GM12873 (cell line): ENCODE measurements at regions not wholly inside any gene's neighbourhood (a gene's known extent, or its start where the extent isn't known, plus 50 kb on each side); places are given as distances from the start of the nearest gene placed in this dataset.

Source experiments
- TF ChIP-seq, protein P1 (sequence below): IDR thresholded peaks from 2 replicates; pipeline ENCODE4 v1.5.1; 2012; ENCODE audit warnings: low read depth, mild to moderate bottlenecking, moderate library complexity, low read length, control low read depth; ENCODE audit not compliant: insufficient read depth; ENCODE audit errors: missing control alignments

DNA sequence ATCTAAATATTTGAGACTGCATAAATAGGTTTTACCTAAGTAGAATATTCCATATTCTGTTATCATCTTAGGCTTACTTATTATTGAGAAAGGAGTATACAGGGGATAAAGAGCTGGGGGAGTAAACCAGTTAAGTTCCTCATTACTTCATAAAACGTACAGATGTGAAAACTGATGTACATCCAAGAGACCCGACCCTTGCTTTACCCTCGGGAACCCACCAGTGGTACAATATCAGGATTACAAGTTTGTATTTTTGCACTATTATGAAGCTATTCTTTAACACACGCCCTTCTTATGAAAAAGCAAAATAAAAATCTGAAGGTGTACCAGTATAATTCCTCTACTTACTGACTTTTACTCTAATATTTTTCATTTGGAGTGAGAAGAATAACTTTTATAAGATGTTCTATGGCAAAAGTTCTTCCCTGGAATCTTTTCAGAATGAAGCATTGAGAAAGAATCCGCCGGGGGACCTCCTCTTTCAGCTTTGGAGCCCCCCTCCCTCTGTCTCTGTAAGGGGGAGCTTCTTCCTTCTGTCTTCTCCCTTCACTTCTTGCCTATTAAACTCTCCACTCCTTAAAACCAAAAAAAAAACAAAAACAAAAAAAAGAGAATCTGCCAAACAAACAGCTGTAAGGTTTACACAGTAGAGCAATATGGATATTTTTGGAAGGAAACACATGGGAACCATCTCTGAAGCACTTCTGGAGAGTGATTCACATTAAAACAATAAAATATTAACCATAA is 550.0 kb downstream of the TNS3 start:
- TF ChIP-seq, protein P1, sequence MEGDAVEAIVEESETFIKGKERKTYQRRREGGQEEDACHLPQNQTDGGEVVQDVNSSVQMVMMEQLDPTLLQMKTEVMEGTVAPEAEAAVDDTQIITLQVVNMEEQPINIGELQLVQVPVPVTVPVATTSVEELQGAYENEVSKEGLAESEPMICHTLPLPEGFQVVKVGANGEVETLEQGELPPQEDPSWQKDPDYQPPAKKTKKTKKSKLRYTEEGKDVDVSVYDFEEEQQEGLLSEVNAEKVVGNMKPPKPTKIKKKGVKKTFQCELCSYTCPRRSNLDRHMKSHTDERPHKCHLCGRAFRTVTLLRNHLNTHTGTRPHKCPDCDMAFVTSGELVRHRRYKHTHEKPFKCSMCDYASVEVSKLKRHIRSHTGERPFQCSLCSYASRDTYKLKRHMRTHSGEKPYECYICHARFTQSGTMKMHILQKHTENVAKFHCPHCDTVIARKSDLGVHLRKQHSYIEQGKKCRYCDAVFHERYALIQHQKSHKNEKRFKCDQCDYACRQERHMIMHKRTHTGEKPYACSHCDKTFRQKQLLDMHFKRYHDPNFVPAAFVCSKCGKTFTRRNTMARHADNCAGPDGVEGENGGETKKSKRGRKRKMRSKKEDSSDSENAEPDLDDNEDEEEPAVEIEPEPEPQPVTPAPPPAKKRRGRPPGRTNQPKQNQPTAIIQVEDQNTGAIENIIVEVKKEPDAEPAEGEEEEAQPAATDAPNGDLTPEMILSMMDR: no peak

DNA sequence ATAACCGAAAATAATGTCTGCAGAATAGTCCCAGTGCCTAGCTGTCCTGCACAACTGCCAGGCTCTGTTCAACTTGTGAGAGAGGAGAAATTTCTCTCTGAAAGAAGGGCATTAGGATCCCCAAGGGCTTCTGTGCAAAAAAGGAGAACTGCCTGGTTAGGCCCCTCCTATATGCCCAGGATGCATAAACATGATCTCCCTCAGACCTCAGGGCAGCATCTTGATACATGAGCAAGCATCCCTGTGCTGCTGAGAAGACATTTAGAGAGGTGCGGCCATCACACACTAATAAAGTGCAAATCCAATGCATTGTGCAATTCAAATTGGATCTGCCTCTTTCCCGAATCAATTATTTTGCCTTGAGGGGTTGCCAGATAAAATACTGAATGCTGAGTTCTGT is 553.6 kb downstream of the TNS3 start:
- TF ChIP-seq, protein P1: no peak

DNA sequence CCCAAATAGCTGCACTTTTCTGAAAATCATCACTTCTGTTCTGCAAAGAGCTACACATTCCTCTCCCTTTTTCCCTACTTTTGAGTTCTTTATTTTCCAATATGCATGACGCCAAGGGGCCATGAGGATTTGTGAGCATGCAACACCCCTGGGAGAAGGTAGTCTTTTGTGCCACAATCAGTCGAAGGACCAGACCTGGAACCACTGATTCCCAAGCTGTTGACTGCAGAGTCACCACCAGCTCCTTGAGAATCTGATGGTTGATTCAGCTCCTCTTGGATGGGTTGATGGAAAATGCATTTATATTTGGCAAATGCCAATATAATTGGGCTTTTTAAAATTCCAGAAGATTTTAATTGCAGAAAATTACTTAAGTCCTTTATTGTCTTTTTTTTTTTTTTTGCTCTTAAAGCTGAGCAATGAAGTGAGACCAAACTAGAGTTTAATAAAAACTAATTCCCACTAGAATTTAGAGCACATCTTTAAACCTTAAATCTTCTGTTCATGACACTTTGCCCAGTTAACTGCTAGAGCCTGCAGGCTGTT is 554.1 kb downstream of the TNS3 start:
- TF ChIP-seq, protein P1: no peak

DNA sequence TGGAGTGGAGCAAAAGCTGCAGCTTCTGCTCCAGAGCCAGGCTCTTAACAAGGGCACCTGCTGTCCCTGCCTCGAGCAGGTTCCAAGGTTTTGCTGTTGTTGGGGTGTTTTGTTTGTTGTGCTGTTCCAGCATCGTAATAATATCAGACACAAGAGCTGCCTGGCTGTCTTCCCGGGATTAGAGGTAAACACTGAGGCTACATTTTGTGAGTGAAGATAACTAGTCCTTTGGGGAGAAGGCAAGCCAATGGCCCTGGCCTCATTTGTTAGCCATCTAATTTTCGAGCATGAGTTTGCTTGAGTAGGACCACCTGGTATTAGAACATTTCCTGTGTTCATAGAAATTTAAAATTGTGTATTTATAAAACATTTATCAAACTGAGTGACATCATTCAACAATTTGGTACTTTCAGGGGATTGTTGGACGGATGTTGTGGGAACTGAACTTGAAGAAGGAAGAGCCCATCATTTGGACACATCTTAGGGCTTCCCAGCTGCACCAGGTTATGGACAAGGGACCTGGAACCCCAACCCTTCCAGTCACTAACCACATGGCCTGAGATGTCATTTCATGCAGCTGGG is 555.0 kb downstream of the TNS3 start:
- TF ChIP-seq, protein P1: no peak

DNA sequence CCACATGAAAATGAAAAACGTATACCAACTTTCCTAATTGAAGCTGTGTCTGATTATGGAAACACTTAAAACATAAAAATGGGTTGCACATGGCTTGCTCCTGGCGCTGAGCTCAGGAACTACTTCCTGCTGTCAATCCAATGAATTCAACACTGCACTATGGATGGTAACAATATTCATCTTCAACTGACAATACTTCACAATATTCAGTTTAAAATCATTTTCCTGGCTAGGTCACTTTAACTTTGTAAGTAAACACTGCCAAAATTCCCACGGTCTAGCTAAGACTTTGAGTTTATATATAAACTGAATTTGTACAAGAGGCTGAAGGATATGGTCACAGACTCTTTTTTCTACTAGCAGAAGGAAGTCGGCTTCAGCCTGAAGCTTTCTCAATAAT is 556.9 kb downstream of the TNS3 start:
- TF ChIP-seq, protein P1: no peak

DNA sequence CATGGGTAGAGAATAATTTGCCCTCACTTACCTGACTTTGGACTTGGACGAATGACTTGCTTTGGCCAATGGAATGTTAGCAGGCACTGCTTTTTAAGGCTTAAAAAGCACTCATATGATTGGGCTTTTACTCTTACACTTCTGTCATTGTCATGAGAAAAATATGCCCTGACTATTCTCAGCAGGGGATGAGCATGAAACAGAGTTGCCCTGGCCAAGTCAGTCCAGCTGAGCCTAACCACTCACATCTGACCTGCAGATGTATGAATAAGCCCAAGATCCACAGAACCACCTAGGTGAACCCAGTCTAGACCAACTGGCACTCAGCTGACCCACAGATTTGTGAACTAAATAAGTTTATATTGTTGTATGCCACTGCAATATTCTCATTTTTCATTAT is 573.5 kb downstream of the TNS3 start:
- TF ChIP-seq, protein P1: no peak

DNA sequence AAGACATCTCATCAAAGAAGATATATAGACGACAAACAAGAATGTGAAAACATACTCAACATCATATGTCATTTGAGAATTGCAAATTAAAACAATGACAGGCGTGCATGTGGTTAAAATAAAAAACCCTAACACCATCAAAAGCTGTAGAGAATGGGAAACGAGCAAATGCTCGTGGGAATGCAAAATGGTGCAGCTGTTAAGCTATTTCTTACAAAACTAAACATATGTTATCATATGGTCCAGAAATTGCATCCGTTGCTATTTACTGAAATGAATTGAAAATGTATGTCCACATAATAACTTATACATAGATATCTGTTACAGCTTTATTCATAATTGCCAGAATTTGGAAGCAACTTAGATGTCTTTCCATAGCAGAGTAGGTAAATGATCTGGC is 574.4 kb downstream of the TNS3 start:
- TF ChIP-seq, protein P1: no peak
